A549 (cell line): ENCODE measurements at regions not wholly inside any gene's neighbourhood (a gene's known extent, or its start where the extent isn't known, plus 50 kb on each side); places are given as distances from the start of the nearest gene placed in this dataset.
"Not testable (repeated sequence)": the region's sequence is repeated elsewhere in the genome, so short reads cannot be mapped to it uniquely, and the experiment has no call there.

Source experiments
- ATAC-seq, 2 experiments: fragments of 200-7000 bp in 1 of 2; fragments of >200 bp in 1 of 2; cut with Nextera tagmentation in 1 of 2; cut with Tn5 transposase in 1 of 2; 3 replicates each; pipeline versions ENCODE4 v1.8.0 to v1.9.1; 2018 to 2020; ENCODE audit warnings: mild to moderate bottlenecking in 1 of 2, moderate library complexity in 1 of 2
- CTCF ChIA-PET: fragments of 300-600 bp; sonication (Branson Sonifier 250); formaldehyde crosslinking; extraction: SDS; loops from one replicate; lab custom pipeline; 2021; ENCODE audit warnings: antibody characterized with exemption, inconsistent platforms; lab: Yijun Ruan, JAX
- POLR2A ChIA-PET: fragments of 350-600 bp; formaldehyde crosslinking; extraction: SDS; loops from one replicate; lab custom pipeline; 2021; ENCODE audit warnings: antibody characterized with exemption, inconsistent platforms; lab: Yijun Ruan, JAX
- DNase-seq, 2 experiments: peaks; one replicate each; pipeline versions ENCODE4 v3.0.0 to v3.0.0-alpha.2; 2011 to 2016; ENCODE audit warnings: low read depth in 1 of 2, low spot score in 1 of 2
- FAIRE-seq: peaks from 2 replicates; lab custom pipeline; 2011; peaks lifted over from hg19 to GRCh38; lab: Jason Lieb, UNC
- H3K27ac ChIP-seq, 2 experiments: fragments of >200 bp; sonication (Bioruptor Twin); formaldehyde crosslinking; 3 replicates each; pipeline ENCODE4 v1.5.1; 2016 to 2017
- H3K4me1 ChIP-seq: fragments of >200 bp; sonication (Bioruptor Twin); formaldehyde crosslinking; 3 replicates; pipeline ENCODE4 v1.6.1; 2016
- H3K4me2 ChIP-seq: fragments of >200 bp; sonication (Bioruptor Twin); formaldehyde crosslinking; 3 replicates; pipeline ENCODE4 v1.6.1; 2016
- H3K4me3 ChIP-seq: fragments of >200 bp; sonication (Bioruptor Twin); formaldehyde crosslinking; 3 replicates; pipeline ENCODE4 v1.5.1; 2016
- H3K9me3 ChIP-seq: fragments of >200 bp; sonication (Bioruptor Twin); formaldehyde crosslinking; 3 replicates; pipeline ENCODE4 v1.6.1; 2016
- ATOH8 ChIP-seq: fragments of 250-450 bp; sonication (Bioruptor Pico); IDR thresholded peaks from 2 replicates; pipeline ENCODE4 v1.5.0; 2020; ENCODE audit warnings: low read depth, mild to moderate bottlenecking, moderate library complexity
- CBX8 ChIP-seq: fragments of 200-600 bp; sonication (generic); IDR thresholded peaks from 2 replicates; pipeline ENCODE4 v1.6.1; 2016
- CEBPB ChIP-seq, 2 experiments: fragments of >200 bp in 1 of 2; sonication (Bioruptor Twin) in 1 of 2; formaldehyde crosslinking in 1 of 2; IDR thresholded peaks; 2 replicates each; pipeline ENCODE4 v1.6.1; 2012 to 2016
- EHF ChIP-seq: fragments of 250-450 bp; sonication (Bioruptor Pico); IDR thresholded peaks from 2 replicates; pipeline ENCODE4 v1.5.0; 2020; ENCODE audit warnings: mild to moderate bottlenecking
- EHMT2 ChIP-seq: fragments of 200-600 bp; sonication (generic); IDR thresholded peaks from 2 replicates; pipeline ENCODE4 v1.6.1; 2016; ENCODE audit warnings: antibody characterized with exemption, low read depth, mild to moderate bottlenecking, moderate library complexity
- EP300 ChIP-seq, 2 experiments: fragments of >200 bp; sonication (Bioruptor Twin); formaldehyde crosslinking; IDR thresholded peaks; 2 replicates in 1 of 2; 3 replicates in 1 of 2; pipeline ENCODE4 v1.6.1; 2016 to 2017
- ESRRA ChIP-seq: fragments of 150-350 bp; IDR thresholded peaks from 2 replicates; pipeline ENCODE4 v1.6.1; 2014; ENCODE audit warnings: mild to moderate bottlenecking, low read length, borderline replicate concordance
- FOSL2 ChIP-seq, 2 experiments: fragments of 450-650 bp in 1 of 2; fragments of >200 bp in 1 of 2; sonication (Bioruptor Twin) in 1 of 2; formaldehyde crosslinking; IDR thresholded peaks; 2 replicates each; pipeline versions ENCODE4 v1.5.0 to v1.6.1; 2016 to 2020; ENCODE audit warnings: mild to moderate bottlenecking in 1 of 2, moderate library complexity in 1 of 2
- FOXS1 ChIP-seq: fragments of 250-450 bp; sonication (Bioruptor Pico); IDR thresholded peaks from 2 replicates; pipeline ENCODE4 v1.5.0; 2020; ENCODE audit warnings: mild to moderate bottlenecking, moderate library complexity
- JUN ChIP-seq, 2 experiments: fragments of >200 bp; sonication (Bioruptor Twin); formaldehyde crosslinking; IDR thresholded peaks; 2 replicates in 1 of 2; 3 replicates in 1 of 2; pipeline ENCODE4 v1.6.1; 2016 to 2017
- JUNB ChIP-seq: fragments of >200 bp; sonication (Bioruptor Twin); formaldehyde crosslinking; IDR thresholded peaks from 2 replicates; pipeline ENCODE4 v1.6.1; 2016
- KDM5A ChIP-seq: fragments of 200-600 bp; sonication (generic); IDR thresholded peaks from 2 replicates; pipeline ENCODE4 v1.6.1; 2016; ENCODE audit warnings: antibody characterized with exemption, mild to moderate bottlenecking
- MYC ChIP-seq: IDR thresholded peaks from 2 replicates; pipeline ENCODE4 v1.6.1; 2012; ENCODE audit warnings: mild to moderate bottlenecking, inconsistent platforms, low read length, improper control_type of control experiment, borderline replicate concordance
- NR3C1 ChIP-seq: fragments of >200 bp; sonication (Bioruptor Twin); formaldehyde crosslinking; IDR thresholded peaks from 3 replicates; pipeline ENCODE4 v1.6.1; 2017
- RFX5 ChIP-seq: fragments of 450-650 bp; IDR thresholded peaks from 2 replicates; pipeline ENCODE4 v1.7.1; 2014; ENCODE audit warnings: antibody characterized with exemption, mild to moderate bottlenecking, moderate library complexity
- RNF2 ChIP-seq: fragments of 200-600 bp; sonication (generic); IDR thresholded peaks from 2 replicates; pipeline ENCODE4 v1.6.1; 2016; ENCODE audit warnings: low read depth, mild to moderate bottlenecking, antibody characterized with exemption, moderate library complexity, borderline replicate concordance
- SMC3 ChIP-seq: fragments of >200 bp; sonication (Bioruptor Twin); formaldehyde crosslinking; IDR thresholded peaks from 3 replicates; pipeline ENCODE4 v1.6.1; 2018; ENCODE audit warnings: inconsistent platforms
- USF2 ChIP-seq: fragments of 450-650 bp; IDR thresholded peaks from 2 replicates; pipeline ENCODE4 v1.6.1; 2014; ENCODE audit warnings: antibody characterized with exemption
- ZFP36 ChIP-seq: fragments of 450-650 bp; IDR thresholded peaks from 2 replicates; pipeline ENCODE4 v1.6.1; 2014; ENCODE audit warnings: borderline replicate concordance; ENCODE audit not compliant: partially characterized antibody
- ZSCAN20 ChIP-seq: fragments of 250-450 bp; sonication (Bioruptor Pico); IDR thresholded peaks from 2 replicates; pipeline ENCODE4 v1.8.0; 2022; ENCODE audit warnings: mild to moderate bottlenecking, moderate library complexity
- WGBS: methylation state at CpG from one replicate; pipeline ENCODE4 v1.1.6; 2017; ENCODE audit errors: missing lambda C conversion rate; 5-methylcytosine and 5-hydroxymethylcytosine counted together
- TF ChIP-seq, protein P1 (sequence below): IDR thresholded peaks from 2 replicates; pipeline ENCODE4 v1.6.1; 2012
- TF ChIP-seq, protein P2 (sequence below): fragments of 150-350 bp; IDR thresholded peaks from 2 replicates; pipeline ENCODE4 v1.6.1; 2014; ENCODE audit warnings: low read depth, mild to moderate bottlenecking, low read length

DNA sequence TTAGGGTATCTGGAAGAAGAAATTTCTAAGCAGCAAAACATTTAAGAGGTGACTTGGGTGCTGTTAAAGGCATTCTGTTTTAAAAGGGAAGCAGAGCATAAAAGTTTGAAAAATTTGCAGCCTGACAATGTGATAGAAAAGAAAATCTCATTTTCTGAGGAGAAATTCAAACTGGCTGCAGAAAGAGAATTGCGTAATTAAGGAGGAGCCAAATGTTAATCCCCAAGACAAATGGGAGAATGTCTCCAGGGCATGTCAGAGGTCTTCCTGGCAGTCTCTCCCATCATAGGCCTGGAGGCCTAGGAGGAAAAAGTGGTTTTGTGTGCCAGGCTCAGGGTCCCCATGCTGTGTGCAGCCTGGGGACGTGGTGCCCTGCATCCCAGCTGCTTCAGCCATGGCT lies 230.6 kb downstream of the TAF11L14 start:
- FAIRE-seq, CTCF ChIA-PET, POLR2A ChIA-PET, ATAC-seq, H3K4me2 ChIP-seq, H3K27ac ChIP-seq, DNase-seq, H3K4me3 ChIP-seq: not testable (repeated sequence)
- TF ChIP-seq CEBPB (IDR thresholded peaks at IDR 0.05): peak; percentile 8 to 58; a peak in 2 of 4 replicates
- Histone ChIP-seq H3K9me3 (peaks cover 31% of the 10 kb centered on the region), H3K4me1 (peaks cover 12% of the 10 kb centered on the region)
- WGBS: 98% methylated on average over 2 of the region's 2 CpGs

GRCh38 chr5:17865966-17866365 lies 231.7 kb downstream of the TAF11L14 start:
- DNase-seq, H3K4me1 ChIP-seq, ATAC-seq, POLR2A ChIA-PET, H3K4me2 ChIP-seq, H3K27ac ChIP-seq, FAIRE-seq, CTCF ChIA-PET, H3K4me3 ChIP-seq: not testable (repeated sequence)
- peaks cover 40% of the 10 kb centered on the region for H3K9me3 ChIP-seq
- WGBS: 0% methylated on average over 1 of the region's 1 CpG

GRCh38 chr5:17872204-17872603 lies 237.9 kb downstream of the TAF11L14 start:
- FAIRE-seq: no peak
- Histone ChIP-seq H3K27ac (no peak overlapping the region), H3K4me3 (no peak overlapping the region), H3K4me2 (no peak overlapping the region), H3K4me1 (no peaks in the 10 kb centered on the region), H3K9me3 (peaks cover 26% of the 10 kb centered on the region; the same call in 2 of the 3 replicates)
- CTCF ChIA-PET: no interaction called here
- 89% methylated on average over 4 of the region's 4 CpGs for WGBS
- POLR2A ChIA-PET: interaction anchor here (0.5 kb wide), 1 partner anchor 655 kb away, joined by 3 read pairs; no protein-coding TSS in a partner anchor
- TF ChIP-seq CBX8 (no peak), USF2 (no peak), FOSL2 (IDR thresholded peaks at IDR 0.05) (no peak), FOSL2 (CRISPR knock-in tag; IDR thresholded peaks at IDR 0.05) (no peak), EHMT2 (no peak), FOXS1 (CRISPR knock-in tag) (no peak), EP300 (IDR thresholded peaks at IDR 0.05) (no peak), MYC (no peak)
- TF ChIP-seq, protein P1, sequence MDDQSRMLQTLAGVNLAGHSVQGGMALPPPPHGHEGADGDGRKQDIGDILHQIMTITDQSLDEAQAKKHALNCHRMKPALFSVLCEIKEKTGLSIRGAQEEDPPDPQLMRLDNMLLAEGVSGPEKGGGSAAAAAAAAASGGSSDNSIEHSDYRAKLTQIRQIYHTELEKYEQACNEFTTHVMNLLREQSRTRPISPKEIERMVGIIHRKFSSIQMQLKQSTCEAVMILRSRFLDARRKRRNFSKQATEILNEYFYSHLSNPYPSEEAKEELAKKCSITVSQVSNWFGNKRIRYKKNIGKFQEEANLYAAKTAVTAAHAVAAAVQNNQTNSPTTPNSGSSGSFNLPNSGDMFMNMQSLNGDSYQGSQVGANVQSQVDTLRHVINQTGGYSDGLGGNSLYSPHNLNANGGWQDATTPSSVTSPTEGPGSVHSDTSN: no peak
- ATAC-seq: no peak
- DNase-seq: no peak

GRCh38 chr5:17878541-17878940 lies 244.3 kb downstream of the TAF11L14 start:
- Histone ChIP-seq H3K4me3 (no peak overlapping the region), H3K4me1 (0 out of 3 replicates have a peak, but pooled peaks cover 3% of the 10 kb centered on the region), H3K27ac (no peak overlapping the region), H3K9me3 (no peaks in the 10 kb centered on the region), H3K4me2 (no peak overlapping the region)
- DNase-seq (no peak), ATAC-seq (no peak), FAIRE-seq (no peak)
- 89% methylated on average over 2 of the region's 2 CpGs for WGBS
- CTCF ChIA-PET: interaction anchor here (1.1 kb wide), 1 partner anchor 10 kb away, joined by 3 read pairs; no protein-coding TSS in a partner anchor
- POLR2A ChIA-PET: no interaction called here
- TF ChIP-seq EHF: no peak
- TF ChIP-seq CBX8: no peak
- no peak for TF ChIP-seq ZSCAN20 (CRISPR knock-in tag)
- TF ChIP-seq RNF2: no peak
- TF ChIP-seq ATOH8: no peak
- TF ChIP-seq ZFP36: no peak
- TF ChIP-seq JUN (IDR thresholded peaks at IDR 0.05): no peak
- no peak for TF ChIP-seq RFX5
- TF ChIP-seq SMC3: no peak
- TF ChIP-seq NR3C1: no peak
- TF ChIP-seq ESRRA: no peak
- TF ChIP-seq FOSL2 (IDR thresholded peaks at IDR 0.05): no peak
- no peak for TF ChIP-seq FOSL2 (CRISPR knock-in tag; IDR thresholded peaks at IDR 0.05)
- TF ChIP-seq JUNB: no peak
- TF ChIP-seq, protein P2, sequence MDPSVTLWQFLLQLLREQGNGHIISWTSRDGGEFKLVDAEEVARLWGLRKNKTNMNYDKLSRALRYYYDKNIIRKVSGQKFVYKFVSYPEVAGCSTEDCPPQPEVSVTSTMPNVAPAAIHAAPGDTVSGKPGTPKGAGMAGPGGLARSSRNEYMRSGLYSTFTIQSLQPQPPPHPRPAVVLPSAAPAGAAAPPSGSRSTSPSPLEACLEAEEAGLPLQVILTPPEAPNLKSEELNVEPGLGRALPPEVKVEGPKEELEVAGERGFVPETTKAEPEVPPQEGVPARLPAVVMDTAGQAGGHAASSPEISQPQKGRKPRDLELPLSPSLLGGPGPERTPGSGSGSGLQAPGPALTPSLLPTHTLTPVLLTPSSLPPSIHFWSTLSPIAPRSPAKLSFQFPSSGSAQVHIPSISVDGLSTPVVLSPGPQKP: no peak
- no peak for TF ChIP-seq KDM5A
- TF ChIP-seq CEBPB (IDR thresholded peaks at IDR 0.05): no peak
